ENCODE measurements at regions not wholly inside any gene's neighbourhood (a gene's known extent, or its start where the extent isn't known, plus 50 kb on each side); places are given as distances from the start of the nearest gene placed in this dataset.

GRCh38 chr9:108142504-108143201 is 653.1 kb upstream of the KLF4 start:
- in situ Hi-C loops (cut with HindIII; ENCODE audit: low sequenced_read_pairs), result no loop called here

- in situ Hi-C loops (cut with HindIII; ENCODE audit: low sequenced_read_pairs), result no loop called here
These were observed 652.6 kb upstream of the KLF4 start for GRCh38 chr9:108142142-108142503.

DNA sequence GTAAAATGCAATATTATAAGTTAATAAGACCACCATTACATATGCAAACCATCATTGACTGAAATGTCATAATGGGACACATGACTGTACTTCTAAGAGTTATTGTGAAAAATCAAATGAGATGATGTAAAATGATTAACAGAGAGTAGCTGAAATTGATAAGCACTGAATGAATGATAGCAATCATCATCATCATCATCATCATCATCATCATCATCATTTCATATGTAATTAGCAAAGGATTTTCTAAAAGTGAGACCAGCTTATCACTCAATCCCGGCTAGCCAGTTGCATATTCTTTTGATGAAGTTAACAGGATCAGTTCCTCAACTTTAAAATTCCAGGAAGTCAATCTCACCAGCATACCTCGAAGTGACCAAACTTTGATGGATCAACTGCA is 650.3 kb upstream of the KLF4 start:
- in situ Hi-C loops (cut with HindIII; ENCODE audit: low sequenced_read_pairs), result no loop called here

- in situ Hi-C loops (cut with HindIII; ENCODE audit: low sequenced_read_pairs), result no loop called here
These were observed 648.9 kb upstream of the KLF4 start for GRCh38 chr9:108138516-108138915.

GRCh38 chr9:108136656-108137055 is 647.1 kb upstream of the KLF4 start:
- in situ Hi-C loops (cut with HindIII; ENCODE audit: low sequenced_read_pairs), result no loop called here

DNA sequence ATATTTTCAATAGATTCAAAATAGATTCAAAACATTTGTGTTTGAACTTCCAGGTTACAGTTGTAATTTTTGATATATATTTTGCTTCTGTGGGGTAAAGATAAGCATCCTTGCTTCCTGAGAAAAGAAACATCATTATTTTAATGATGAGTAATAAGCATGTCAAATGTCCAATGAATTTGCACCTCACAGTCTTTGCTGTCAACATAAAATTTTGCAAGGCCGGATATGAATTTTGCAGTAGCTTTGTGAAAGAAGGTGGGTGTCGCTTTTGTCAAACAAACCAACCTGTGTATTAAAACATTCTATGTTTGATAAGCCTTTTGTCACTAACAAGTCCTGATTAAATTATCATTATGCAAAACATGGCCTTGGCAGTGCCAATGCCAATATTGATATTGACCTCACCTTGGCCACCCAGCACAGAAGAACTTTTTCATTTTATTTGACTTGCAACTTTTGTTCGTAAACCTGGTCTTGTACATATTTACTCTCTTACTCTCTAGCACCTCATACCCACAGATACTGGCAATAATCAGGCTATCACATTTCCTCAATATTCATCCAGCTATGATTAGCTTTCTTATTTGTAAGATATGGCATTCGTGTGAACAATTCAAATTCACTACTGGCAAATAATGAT is 645.0 kb upstream of the KLF4 start:
- in situ Hi-C loops (cut with HindIII; ENCODE audit: low sequenced_read_pairs), result no loop called here

DNA sequence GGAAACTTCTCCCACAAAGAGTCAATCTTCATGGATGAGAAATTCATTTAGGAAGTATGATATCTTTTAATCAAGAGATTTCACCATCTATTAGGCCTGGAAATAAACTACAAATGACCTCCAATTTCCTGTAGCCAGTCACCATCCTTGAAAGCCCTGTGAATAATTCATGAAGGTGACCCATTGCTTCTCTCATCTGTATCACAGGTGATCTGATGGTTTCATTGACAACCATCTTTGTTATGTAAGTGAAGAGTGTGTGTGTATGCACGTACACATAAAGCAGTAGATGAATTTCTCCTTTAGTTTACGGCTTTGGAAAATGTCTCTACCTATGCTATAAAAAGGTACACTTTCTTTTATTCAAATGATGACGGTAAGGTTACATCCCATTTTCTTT is 644.1 kb upstream of the KLF4 start:
- in situ Hi-C loops (cut with HindIII; ENCODE audit: low sequenced_read_pairs), result no loop called here

DNA sequence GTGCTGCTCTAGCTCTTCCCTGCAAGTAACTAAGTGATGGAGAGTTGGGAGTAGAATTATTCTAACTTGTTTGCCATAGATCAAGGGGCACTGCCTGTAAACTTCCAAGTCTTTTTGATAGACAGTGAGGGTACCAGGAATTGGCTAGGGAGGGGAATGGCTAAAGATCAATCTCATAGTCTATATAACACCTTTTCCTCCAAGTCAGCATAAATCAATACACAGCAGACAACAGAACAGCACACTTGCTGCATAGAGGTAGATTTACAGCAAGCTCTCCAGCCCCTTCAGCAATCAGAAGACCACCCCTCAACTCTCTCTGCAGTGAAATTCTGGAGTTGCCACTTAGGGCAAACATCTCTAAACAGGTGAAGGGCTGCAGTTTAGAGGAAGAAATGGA is 643.5 kb upstream of the KLF4 start:
- in situ Hi-C loops (cut with HindIII; ENCODE audit: low sequenced_read_pairs), result no loop called here

GRCh38 chr9:108130905-108131304 is 641.3 kb upstream of the KLF4 start:
- in situ Hi-C loops (cut with HindIII; ENCODE audit: low sequenced_read_pairs), result no loop called here

DNA sequence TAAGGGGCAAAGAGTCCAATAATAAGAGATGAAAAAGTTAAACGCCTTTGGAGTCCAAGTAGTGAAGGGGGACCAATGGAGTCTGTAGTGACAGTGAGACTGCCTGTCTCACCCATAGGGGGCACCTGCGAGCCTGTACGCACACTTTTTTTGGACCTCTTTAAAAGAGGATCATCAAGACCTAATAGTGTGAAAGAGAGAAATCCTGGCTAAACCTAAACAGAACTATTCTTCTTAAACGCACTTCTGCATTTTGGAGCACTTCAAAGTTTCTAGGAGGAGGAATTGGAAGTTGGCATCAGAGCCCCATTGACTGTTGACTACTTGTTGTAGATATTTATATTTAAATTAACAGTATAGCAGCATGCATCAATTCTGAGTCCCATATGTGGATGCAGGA is 636.1 kb upstream of the KLF4 start:
- in situ Hi-C loops (cut with HindIII; ENCODE audit: low sequenced_read_pairs), result no loop called here

DNA sequence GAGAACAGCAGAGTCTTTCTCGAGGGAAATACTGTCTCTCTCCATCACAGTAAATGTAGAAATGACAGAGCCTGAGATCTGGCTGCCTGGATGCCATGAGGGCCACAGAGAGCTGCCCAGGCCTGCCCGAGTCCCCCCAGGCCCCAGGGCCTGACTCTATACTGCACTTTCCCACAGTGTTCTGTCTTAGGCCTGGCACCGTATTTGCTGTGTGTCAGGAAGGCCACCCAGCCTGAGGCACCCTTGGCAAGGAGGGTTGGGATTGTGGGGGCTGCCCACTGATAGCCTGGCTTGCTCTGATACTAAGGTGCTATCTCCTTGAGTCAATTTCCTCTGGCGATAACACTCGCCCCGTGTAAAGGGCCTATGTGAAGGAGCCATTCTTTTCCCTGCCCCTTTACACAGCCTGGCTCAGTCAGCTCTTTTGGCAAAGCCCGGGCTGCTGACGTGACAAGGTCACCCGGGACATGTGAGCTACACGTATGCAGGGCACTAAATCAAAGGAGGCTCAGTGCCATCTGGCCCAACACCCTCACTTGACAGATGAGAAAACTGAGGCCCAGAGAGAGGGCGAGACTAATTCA is 630.1 kb upstream of the KLF4 start:
- in situ Hi-C loops (cut with HindIII; ENCODE audit: low sequenced_read_pairs), result no loop called here

- in situ Hi-C loops (cut with HindIII; ENCODE audit: low sequenced_read_pairs), result no loop called here
These were observed 628.2 kb upstream of the KLF4 start for GRCh38 chr9:108117795-108118194.

GRCh38 chr9:108117306-108117705 is 627.7 kb upstream of the KLF4 start:
- in situ Hi-C loops (cut with HindIII; ENCODE audit: low sequenced_read_pairs), result no loop called here

DNA sequence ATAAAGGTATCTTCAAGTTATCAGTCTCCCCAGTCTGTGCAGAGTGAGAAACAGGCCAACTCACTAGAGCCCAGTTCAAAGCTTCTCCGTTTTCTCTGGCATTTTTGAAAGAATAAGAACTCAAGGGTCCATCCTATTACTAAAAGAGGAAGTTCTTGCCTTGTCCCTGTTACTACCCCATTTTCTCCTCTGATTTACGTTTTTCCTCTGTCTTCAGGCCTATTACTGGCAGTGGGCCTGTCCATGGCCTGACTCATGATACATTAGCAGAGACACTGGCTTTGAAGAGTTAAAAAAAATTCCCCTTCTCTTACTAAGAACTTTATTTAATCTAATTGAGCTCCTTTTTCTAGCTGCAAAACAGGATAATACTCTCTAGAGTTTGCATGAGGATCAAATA is 624.0 kb upstream of the KLF4 start:
- in situ Hi-C loops (cut with HindIII; ENCODE audit: low sequenced_read_pairs), result no loop called here

- in situ Hi-C loops (cut with HindIII; ENCODE audit: low sequenced_read_pairs), result no loop called here
These were observed 620.5 kb upstream of the KLF4 start for GRCh38 chr9:108109927-108110690.

GRCh38 chr9:108108852-108109448 is 619.4 kb upstream of the KLF4 start:
- in situ Hi-C loops (cut with HindIII; ENCODE audit: low sequenced_read_pairs), result no loop called here

DNA sequence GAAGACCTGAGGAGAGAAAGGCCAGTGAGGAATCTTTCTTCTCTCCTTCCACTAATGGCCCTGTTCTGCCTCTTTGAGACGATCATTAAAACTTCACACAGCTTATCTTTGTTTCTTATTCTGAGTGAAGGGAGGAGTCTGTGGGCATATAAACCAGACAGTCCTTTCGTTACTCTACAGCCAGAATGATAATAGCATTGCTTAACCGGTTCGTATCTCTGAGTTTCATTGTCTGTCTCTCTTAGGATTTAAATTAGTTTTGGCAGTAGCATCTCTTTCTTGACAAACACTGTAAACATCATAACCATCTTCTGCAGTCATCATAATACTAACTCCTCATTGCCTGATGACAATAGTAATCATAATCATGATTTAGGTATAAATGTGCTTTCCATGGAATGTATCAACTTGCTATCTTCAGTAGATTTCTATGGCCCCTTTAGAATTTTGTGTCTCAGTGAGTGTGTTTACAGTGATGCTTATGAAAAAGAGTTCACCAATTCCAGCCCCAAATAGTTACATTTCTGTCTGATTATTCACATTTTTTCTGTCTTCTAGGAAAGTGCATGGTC is 618.8 kb upstream of the KLF4 start:
- in situ Hi-C loops (cut with HindIII; ENCODE audit: low sequenced_read_pairs), result no loop called here

DNA sequence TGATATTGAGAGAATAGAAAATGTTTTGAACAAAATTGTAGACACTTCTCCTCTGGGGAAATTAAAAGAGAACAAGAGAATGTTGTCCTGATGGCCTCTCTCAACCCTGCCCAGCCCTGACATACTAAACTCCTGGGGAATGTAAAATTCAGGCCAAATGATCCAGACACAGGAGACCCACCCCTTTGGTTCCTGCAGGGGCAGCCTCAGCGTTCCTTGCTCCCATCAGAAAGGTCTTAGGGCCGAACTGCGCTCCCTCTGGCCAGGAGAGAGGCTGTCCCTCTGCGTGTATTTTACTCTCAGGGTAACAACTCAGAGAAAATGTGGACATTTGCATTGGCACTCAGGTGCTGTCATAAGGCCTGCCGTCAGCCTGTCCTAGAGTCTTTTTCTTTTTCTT is 616.3 kb upstream of the KLF4 start:
- in situ Hi-C loops (cut with HindIII; ENCODE audit: low sequenced_read_pairs), result no loop called here

DNA sequence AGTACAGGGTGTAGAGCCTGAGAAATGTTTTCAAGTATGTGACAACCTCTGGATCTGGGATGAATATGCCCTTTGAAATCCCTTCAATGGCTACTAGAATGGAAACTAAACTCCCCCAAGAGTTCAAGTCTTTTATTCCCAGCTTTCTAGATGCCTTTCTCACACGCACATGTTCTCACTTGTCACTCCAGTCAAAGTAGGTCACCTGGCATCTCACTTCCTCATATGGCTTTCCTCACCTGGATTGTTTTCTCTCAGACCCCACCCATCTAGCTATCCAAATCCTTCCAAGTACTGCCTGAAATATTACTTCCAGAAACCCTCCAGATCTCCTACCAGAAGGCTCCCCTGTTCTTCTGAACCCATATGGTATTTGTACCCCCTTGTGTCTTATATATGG is 615.4 kb upstream of the KLF4 start:
- in situ Hi-C loops (cut with HindIII; ENCODE audit: low sequenced_read_pairs), result no loop called here

- in situ Hi-C loops (cut with HindIII; ENCODE audit: low sequenced_read_pairs), result no loop called here
These were observed 613.6 kb upstream of the KLF4 start for GRCh38 chr9:108103046-108103693.

- in situ Hi-C loops (cut with HindIII; ENCODE audit: low sequenced_read_pairs), result no loop called here
These were observed 611.8 kb upstream of the KLF4 start for GRCh38 chr9:108101410-108101809.

Data from endothelial cell of hepatic sinusoid (primary cell).